SK-MEL-5 (cell line): ENCODE measurements at regions not wholly inside any gene's neighbourhood (a gene's known extent, or its start where the extent isn't known, plus 50 kb on each side); places are given as distances from the start of the nearest gene placed in this dataset.
"Not testable (repeated sequence)": the region's sequence is repeated elsewhere in the genome, so short reads cannot be mapped to it uniquely, and the experiment has no call there.

Source experiments
- DNase-seq: peaks from one replicate; pipeline ENCODE4 v3.0.0-alpha.2; 2016; ENCODE audit warnings: low read depth, low spot score
- in situ Hi-C: cut with HindIII; loops from 2 replicates; pipeline ENCODE4 v1.10.0; 2016; ENCODE audit warnings: low sequenced_read_pairs, high pct_unique_total_duplicates, low pct_unique_long_range_greater_than_20kb

- in situ Hi-C loops = no loop called here
- DNase-seq = no peak
Observed at GRCh38 chr5:51632793-51633192, 249.5 kb downstream of the ISL1 start.

DNA sequence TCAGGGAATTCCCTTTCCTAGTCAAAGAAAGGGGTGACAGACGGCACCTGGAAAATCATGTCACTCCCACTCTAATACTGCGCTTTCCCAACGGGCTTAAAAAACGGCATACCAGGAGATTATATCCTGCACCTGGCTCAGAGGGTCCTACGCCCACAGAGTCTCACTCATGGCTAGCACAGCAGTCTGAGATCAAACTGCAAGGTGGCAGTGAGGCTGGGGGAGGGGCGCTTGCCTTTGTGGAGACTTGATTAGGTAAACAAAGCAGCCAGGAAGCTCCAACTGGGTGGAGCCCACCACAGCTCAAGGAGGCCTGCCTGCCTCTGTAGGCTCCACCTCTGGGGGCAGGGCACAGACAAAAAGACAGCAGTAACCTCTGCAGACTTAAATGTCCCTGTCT is 253.7 kb downstream of the ISL1 start:
- DNase-seq, in situ Hi-C loops: not testable (repeated sequence)

GRCh38 chr5:51644976-51645375 is 261.7 kb downstream of the ISL1 start:
- DNase-seq = no peak
- in situ Hi-C loops = no loop called here

- in situ Hi-C loops = no loop called here
- no peak for DNase-seq
Observed at GRCh38 chr5:51646482-51646881, 263.2 kb downstream of the ISL1 start.

DNA sequence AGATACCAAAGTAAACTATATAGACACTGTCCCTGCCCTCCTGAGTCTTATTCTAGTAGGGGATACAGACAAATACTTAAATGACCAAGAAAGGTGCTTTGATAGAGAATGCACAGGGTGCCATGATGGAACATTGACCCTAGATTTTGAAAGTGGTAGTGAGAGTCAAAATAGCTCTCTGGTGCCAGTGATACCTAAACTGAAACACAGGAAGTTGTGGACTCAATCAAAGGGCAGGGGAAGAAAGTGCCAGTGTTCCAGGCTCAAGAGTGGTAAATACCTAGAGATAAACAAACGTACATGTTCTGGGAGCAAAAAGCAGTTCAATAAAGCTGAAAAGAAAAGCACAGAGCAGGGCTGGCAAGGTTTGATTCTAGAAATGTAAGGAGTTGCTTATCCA is 267.6 kb downstream of the ISL1 start:
- no peak for DNase-seq
- in situ Hi-C loops = no loop called here

- in situ Hi-C loops = no loop called here
- DNase-seq = no peak
Observed at GRCh38 chr5:51651476-51651875, 268.2 kb downstream of the ISL1 start.

DNA sequence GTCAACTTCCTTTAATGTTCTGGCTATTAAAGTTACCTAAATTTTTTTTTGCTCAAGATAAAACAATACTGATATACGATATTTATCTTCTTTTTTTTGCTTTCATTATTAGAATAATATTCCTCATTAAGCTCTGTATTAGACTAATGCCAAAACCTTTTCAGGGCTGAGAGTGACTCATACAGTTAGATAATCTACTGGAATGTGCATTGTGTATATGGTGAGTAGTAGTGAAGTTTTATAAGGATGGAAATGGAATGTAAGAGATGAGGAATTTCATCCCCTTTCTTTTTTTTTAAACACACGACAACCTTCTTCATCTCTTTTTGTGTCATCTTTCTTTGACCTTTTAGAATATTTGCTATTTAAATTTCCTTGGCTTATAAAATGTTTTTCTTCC is 268.6 kb downstream of the ISL1 start:
- in situ Hi-C loops = no loop called here
- DNase-seq = no peak

DNA sequence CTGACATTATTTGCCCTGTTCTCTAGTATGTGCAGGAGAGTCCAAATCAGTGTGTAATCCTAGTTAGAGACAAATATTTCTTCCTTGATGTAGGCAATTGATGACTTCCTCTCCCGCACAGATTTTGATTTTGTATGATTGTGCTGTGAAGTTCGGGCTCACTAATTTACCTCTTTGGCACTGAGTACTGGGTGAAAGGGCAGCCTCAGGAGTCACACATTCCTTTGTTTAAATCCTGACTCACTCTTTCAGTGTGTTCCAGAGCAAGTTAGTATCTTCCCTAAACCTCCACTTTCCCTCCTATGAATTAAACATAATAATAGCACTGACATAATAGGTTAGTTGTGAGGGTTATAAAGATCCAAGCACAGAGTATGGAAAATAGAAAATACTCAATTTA is 269.7 kb downstream of the ISL1 start:
- DNase-seq = no peak
- in situ Hi-C loops = no loop called here

GRCh38 chr5:51657340-51658240 is 274.3 kb downstream of the ISL1 start:
- no peak for DNase-seq
- in situ Hi-C loops = no loop called here

DNA sequence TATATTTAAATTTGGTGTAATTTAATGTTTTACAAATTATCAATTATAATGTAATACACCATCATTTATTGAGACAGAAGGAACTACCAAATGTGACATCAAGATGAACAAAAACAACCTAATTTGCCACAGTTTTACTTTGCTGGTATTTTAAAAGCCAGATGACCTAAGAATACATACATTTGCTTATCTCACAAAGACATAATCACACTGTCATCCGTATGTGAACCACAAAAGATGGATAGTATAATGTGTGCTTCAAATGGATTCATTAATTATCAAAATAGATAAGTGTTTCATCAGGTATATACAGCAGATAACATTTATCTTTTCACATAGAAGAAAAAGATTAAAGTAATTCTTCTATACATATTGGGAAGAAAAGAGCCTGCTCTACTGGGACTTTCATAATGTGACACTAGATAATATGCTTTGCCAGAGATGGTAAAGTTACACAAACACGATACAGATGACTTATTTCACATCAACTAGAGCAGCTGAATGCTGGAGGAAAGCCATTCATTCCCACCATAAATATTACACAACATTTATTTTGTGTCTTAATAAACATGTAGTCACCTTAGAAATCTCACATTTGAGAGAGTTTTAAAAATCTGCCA is 278.5 kb downstream of the ISL1 start:
- in situ Hi-C loops = no loop called here
- DNase-seq = no peak

DNA sequence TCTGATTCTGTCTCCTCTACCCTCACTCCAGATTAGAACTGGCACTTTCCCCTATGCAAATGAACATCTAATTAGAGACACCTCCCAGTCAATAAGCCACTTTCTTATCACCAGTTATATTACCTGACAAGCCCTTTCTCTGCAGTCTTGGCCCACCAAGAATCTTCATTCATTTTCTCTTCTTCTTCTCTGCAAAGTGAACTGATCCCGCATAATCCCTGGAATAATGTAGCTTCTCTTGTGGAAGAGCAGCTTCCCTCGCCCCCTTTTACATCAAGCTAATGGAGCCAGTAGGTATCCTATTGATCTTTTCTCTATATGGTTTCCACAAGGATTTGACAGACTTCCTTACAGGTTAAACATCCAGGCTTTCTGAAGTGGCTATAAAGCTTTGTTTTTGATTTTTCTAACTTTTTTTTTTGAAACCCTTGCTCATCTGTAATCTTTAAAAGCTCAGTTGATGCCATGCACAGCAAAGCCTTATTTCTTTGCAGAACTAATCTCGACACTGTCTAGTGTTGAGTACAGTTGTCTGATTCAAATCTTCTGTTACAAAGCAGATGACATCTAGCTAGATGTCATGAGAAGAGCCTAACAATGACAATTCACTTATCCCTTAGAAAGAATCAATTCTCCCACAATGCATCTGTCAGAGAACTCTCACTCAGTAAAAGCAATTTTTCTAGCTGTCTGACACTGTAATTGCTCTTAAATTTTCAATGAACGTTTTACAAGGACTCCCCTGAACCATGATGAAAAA is 281.4 kb downstream of the ISL1 start:
- in situ Hi-C loops = no loop called here
- DNase-seq = no peak

- no peak for DNase-seq
- in situ Hi-C loops = no loop called here
Observed at GRCh38 chr5:51665251-51665593, 282.0 kb downstream of the ISL1 start.

DNA sequence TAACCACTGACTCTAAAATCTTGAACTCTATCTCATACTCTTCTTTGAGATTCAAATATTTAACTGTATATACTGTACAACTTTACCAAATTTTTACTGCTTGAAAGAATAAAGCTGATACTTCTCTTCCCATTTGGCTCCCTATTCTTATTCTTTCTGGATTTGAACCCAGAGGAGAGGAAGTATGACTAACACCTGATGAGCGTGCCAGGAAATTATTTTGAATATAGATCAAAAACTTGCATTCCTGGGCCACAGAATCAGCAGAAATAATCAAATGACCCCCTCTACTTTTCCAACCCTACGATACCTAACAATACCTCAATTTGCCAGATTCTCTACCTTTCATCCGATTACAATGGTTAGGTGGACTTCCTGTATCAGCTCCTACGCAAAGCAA is 285.8 kb downstream of the ISL1 start:
- in situ Hi-C loops = no loop called here
- no peak for DNase-seq

- DNase-seq = no peak
- in situ Hi-C loops = no loop called here
Observed at GRCh38 chr5:51678330-51678729, 295.1 kb downstream of the ISL1 start.

- in situ Hi-C loops = no loop called here
- DNase-seq = no peak
Observed at GRCh38 chr5:51679286-51679685, 296.0 kb downstream of the ISL1 start.

DNA sequence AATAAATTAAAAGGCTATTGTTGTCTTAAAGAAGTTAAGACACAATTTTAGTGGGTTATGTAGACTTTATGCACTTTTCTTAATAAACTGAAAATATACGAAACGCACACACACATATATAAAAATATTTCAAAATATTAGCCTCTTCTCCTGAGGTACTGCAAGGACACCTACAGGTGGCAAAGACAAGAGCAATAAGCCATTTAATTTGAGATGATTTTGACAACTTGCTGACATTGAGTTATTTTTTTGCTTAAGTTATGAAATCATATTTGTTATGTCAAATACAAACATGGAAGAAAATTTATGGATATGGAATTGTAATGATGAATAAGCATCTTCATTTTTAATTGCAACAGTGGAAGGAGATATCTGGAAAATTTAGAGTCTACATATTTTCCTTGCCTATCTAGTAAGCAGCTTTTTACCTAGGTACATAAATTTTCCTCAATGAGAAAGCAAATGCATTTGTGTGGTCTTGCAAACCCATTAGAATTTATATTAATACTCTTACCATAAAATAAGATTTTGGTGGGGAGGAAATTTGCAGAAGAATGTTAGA is 301.6 kb downstream of the ISL1 start:
- DNase-seq = peak; percentile 36
- in situ Hi-C loops = no loop called here

DNA sequence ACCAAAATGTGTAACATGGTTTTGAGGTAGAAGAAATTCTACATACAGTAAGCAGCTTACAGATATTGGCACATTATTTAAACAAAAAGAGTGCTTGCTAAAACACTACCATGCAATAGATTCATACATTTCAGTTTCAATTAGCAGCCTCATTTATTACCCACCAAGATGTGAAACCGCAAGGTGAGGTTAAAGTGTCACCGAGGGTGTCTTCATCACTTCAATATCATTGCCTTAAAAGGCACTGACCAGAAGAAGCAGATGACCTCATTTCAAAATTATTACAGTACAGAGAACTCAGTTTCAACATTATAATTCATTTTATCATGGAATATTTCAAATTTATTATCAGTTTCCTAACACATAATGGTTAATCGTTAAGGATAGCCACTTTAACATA is 302.2 kb downstream of the ISL1 start:
- DNase-seq = no peak
- in situ Hi-C loops = no loop called here

DNA sequence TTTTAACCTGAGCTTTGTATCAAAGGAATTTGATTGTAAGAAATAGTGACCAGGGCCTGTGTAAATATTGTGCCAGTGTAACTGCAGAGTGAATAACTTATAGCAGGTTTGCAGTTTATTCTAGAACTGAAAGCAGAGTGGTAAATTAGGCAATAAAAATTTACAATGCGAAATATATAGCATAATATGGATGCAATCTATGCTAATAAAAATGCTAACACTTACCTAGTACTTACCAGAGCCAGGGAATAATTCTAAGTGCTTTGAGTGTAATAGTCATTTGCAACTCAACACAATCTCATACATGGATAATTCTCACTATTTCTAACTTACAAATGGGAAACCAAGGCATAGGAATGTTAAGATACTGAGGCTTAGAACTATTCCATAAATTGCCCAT is 303.4 kb downstream of the ISL1 start:
- in situ Hi-C loops = no loop called here
- DNase-seq = no peak
